AG04450 (cell line): ENCODE measurements at regions not wholly inside any gene's neighbourhood (a gene's known extent, or its start where the extent isn't known, plus 50 kb on each side); places are given as distances from the start of the nearest gene placed in this dataset.

Experiments used
- CTCF ChIA-PET: fragments of 300-600, 350-600 bp; formaldehyde crosslinking; extraction: SDS; loops from one replicate; lab custom pipeline; 2022; ENCODE audit warnings: antibody characterized with exemption, inconsistent platforms; lab: Charles Lee
- POLR2A ChIA-PET: fragments of 350-600 bp; formaldehyde crosslinking; extraction: SDS; loops from one replicate; lab custom pipeline; 2021; ENCODE audit warnings: antibody characterized with exemption, inconsistent platforms; lab: Yijun Ruan, JAX
- DNase-seq: peaks from one replicate; pipeline ENCODE4 v3.0.0-alpha.2; 2011; ENCODE audit warnings: low read depth, low spot score
- H3K27ac ChIP-seq: one replicate; pipeline ENCODE4 v1.5.1; 2012; ENCODE audit warnings: low read depth, low read length, control low read depth
- H3K27me3 ChIP-seq: one replicate; pipeline ENCODE4 v1.6.0; 2012; ENCODE audit warnings: low read length; ENCODE audit not compliant: control insufficient read depth, insufficient read depth
- H3K4me3 ChIP-seq: 2 replicates; pipeline ENCODE4 v1.5.1; 2011; ENCODE audit warnings: mild to moderate bottlenecking, low read depth, low read length, control low read depth
- H3K9me3 ChIP-seq: 2 replicates; pipeline ENCODE4 v1.5.1; 2012; ENCODE audit warnings: low read length; ENCODE audit not compliant: control insufficient read depth, insufficient read depth
- CTCF ChIP-seq: IDR thresholded peaks from 2 replicates; pipeline ENCODE4 v1.5.1; 2011; ENCODE audit warnings: low read depth, low read length, control low read depth, inconsistent platforms

GRCh38 chr9:1292384-1292783 is 242.2 kb downstream of the DMRT2 start:
- no peak for DNase-seq
- H3K27ac ChIP-seq, result no peak overlapping the region
- ChIA-PET CTCF (interaction anchor here (0.6 kb wide), 1 partner anchor 747 kb away, joined by 8 read pairs; no protein-coding TSS in a partner anchor), POLR2A (no interaction called here)
- H3K27me3 ChIP-seq, result no peaks in the 10 kb centered on the region
- no peak for TF ChIP-seq CTCF
- H3K4me3 ChIP-seq, result no peak overlapping the region
- H3K9me3 ChIP-seq, result peaks cover 2% of the 10 kb centered on the region; the same call in 1 of the 2 replicates

- Histone ChIP-seq H3K27me3 (no peaks in the 10 kb centered on the region), H3K4me3 (no peak overlapping the region), H3K9me3 (peaks cover 2% of the 10 kb centered on the region; the same call in 1 of the 2 replicates), H3K27ac (no peak overlapping the region)
- POLR2A ChIA-PET, result no interaction called here
- TF ChIP-seq CTCF, result no peak
- CTCF ChIA-PET, result no interaction called here
- no peak for DNase-seq
These were observed 244.6 kb downstream of the DMRT2 start for GRCh38 chr9:1294641-1295258.

- no peak overlapping the region for H3K27ac ChIP-seq
- POLR2A ChIA-PET, result no interaction called here
- no peak for TF ChIP-seq CTCF
- H3K4me3 ChIP-seq, result no peak overlapping the region
- H3K27me3 ChIP-seq, result no peaks in the 10 kb centered on the region
- H3K9me3 ChIP-seq, result no peaks in the 10 kb centered on the region
- CTCF ChIA-PET, result no interaction called here
- no peak for DNase-seq
These were observed 246.2 kb downstream of the DMRT2 start for GRCh38 chr9:1296331-1296730.

- TF ChIP-seq CTCF, result no peak
- POLR2A ChIA-PET, result no interaction called here
- H3K27ac ChIP-seq, result no peak overlapping the region
- H3K4me3 ChIP-seq, result no peak overlapping the region
- CTCF ChIA-PET, result no interaction called here
- H3K27me3 ChIP-seq, result no peaks in the 10 kb centered on the region
- DNase-seq, result no peak
- H3K9me3 ChIP-seq, result no peaks in the 10 kb centered on the region
These were observed 247.9 kb downstream of the DMRT2 start for GRCh38 chr9:1298046-1298445.

- no peaks in the 10 kb centered on the region for H3K9me3 ChIP-seq
- POLR2A ChIA-PET, result no interaction called here
- no peaks in the 10 kb centered on the region for H3K27me3 ChIP-seq
- TF ChIP-seq CTCF, result no peak
- CTCF ChIA-PET, result no interaction called here
- H3K27ac ChIP-seq, result no peak overlapping the region
- H3K4me3 ChIP-seq, result no peak overlapping the region
- no peak for DNase-seq
These were observed 250.8 kb downstream of the DMRT2 start for GRCh38 chr9:1300941-1301340.
